Endothelial cell (in vitro differentiated cells): ENCODE measurements at regions not wholly inside any gene's neighbourhood (a gene's known extent, or its start where the extent isn't known, plus 50 kb on each side); places are given as distances from the start of the nearest gene placed in this dataset.

Source experiments
- DNase-seq: peaks from one replicate; pipeline ENCODE4 v3.0.0; 2021; ENCODE audit warnings: low spot score
- H3K27ac Mint-ChIP-seq: one replicate; pipeline ENCODE4 v1.8.0; 2021; ENCODE audit warnings: mixed read lengths, inconsistent platforms; ENCODE audit not compliant: unreplicated experiment
- H3K27me3 Mint-ChIP-seq: one replicate; pipeline ENCODE4 v1.8.0; 2021; ENCODE audit warnings: mild to moderate bottlenecking, moderate library complexity, mixed read lengths, inconsistent platforms; ENCODE audit not compliant: unreplicated experiment
- H3K36me3 Mint-ChIP-seq: one replicate; pipeline ENCODE4 v1.8.0; 2021; ENCODE audit warnings: mild to moderate bottlenecking, low read depth, mixed read lengths, inconsistent platforms; ENCODE audit not compliant: unreplicated experiment
- H3K4me1 Mint-ChIP-seq: one replicate; pipeline ENCODE4 v1.8.0; 2021; ENCODE audit warnings: mild to moderate bottlenecking, mixed read lengths, inconsistent platforms; ENCODE audit not compliant: unreplicated experiment
- H3K4me3 Mint-ChIP-seq: one replicate; pipeline ENCODE4 v1.8.0; 2021; ENCODE audit warnings: mild to moderate bottlenecking, mixed read lengths, inconsistent platforms; ENCODE audit not compliant: unreplicated experiment
- H3K9me3 Mint-ChIP-seq: one replicate; pipeline ENCODE4 v1.8.0; 2021; ENCODE audit warnings: mixed read lengths, inconsistent platforms; ENCODE audit not compliant: unreplicated experiment
- TF ChIP-seq, protein P1 (sequence below): fragments of 200-600 bp; sonication (generic); IDR thresholded peaks from one replicate; pipeline ENCODE4 v1.5.0; 2021; ENCODE audit warnings: antibody characterized with exemption; ENCODE audit not compliant: unreplicated experiment

DNA sequence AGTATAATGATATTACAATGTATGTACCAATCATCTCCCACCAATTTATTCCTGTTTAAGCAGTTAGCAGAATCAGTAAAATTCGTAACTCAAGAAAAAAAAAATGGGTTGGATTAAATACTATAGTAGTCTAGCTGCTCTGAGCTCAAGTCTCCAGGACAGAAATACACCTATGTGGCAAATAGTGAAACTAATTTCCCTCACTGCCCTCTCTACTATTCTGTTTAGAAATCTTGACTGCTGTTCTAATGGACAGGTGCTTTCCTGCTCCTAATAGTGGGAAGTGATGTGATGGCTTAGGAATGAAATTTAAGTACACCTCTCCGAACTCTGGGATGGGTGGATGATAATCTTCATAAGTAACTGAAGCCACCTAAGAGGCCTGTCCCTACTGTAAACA is 175.7 kb downstream of the KCNJ2 start:
- H3K27ac Mint-ChIP-seq: no peak overlapping the region
- H3K36me3 Mint-ChIP-seq: no peaks in the 10 kb centered on the region
- DNase-seq: no peak
- TF ChIP-seq, protein P1, sequence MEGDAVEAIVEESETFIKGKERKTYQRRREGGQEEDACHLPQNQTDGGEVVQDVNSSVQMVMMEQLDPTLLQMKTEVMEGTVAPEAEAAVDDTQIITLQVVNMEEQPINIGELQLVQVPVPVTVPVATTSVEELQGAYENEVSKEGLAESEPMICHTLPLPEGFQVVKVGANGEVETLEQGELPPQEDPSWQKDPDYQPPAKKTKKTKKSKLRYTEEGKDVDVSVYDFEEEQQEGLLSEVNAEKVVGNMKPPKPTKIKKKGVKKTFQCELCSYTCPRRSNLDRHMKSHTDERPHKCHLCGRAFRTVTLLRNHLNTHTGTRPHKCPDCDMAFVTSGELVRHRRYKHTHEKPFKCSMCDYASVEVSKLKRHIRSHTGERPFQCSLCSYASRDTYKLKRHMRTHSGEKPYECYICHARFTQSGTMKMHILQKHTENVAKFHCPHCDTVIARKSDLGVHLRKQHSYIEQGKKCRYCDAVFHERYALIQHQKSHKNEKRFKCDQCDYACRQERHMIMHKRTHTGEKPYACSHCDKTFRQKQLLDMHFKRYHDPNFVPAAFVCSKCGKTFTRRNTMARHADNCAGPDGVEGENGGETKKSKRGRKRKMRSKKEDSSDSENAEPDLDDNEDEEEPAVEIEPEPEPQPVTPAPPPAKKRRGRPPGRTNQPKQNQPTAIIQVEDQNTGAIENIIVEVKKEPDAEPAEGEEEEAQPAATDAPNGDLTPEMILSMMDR: no peak
- peaks cover 4% of the 10 kb centered on the region for H3K9me3 Mint-ChIP-seq
- H3K27me3 Mint-ChIP-seq: peaks cover 2% of the 10 kb centered on the region
- no peaks in the 10 kb centered on the region for H3K4me1 Mint-ChIP-seq
- no peak overlapping the region for H3K4me3 Mint-ChIP-seq

DNA sequence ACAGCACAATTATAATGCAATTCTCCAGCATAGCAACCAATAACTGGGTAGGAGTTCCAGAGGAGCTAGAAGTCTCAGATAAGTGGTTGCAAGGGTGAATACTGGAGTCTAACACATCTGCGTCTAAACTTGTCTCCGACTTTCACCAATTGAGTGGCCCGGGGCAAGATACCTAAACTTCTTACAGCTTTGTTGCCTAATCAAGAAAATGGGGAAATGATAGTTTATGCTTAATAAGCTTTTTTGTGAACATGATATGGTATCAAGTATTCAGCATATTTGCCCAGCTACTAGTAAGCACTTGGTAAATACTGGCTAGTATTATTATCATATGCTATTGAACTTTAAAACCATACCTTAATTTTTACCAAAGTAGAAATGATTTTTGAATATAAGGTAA is 183.5 kb downstream of the KCNJ2 start:
- TF ChIP-seq, protein P1: no peak
- H3K27ac Mint-ChIP-seq: no peak overlapping the region
- no peaks in the 10 kb centered on the region for H3K9me3 Mint-ChIP-seq
- DNase-seq: no peak
- H3K27me3 Mint-ChIP-seq: no peaks in the 10 kb centered on the region
- no peak overlapping the region for H3K4me3 Mint-ChIP-seq
- H3K36me3 Mint-ChIP-seq: no peaks in the 10 kb centered on the region
- H3K4me1 Mint-ChIP-seq: no peaks in the 10 kb centered on the region

DNA sequence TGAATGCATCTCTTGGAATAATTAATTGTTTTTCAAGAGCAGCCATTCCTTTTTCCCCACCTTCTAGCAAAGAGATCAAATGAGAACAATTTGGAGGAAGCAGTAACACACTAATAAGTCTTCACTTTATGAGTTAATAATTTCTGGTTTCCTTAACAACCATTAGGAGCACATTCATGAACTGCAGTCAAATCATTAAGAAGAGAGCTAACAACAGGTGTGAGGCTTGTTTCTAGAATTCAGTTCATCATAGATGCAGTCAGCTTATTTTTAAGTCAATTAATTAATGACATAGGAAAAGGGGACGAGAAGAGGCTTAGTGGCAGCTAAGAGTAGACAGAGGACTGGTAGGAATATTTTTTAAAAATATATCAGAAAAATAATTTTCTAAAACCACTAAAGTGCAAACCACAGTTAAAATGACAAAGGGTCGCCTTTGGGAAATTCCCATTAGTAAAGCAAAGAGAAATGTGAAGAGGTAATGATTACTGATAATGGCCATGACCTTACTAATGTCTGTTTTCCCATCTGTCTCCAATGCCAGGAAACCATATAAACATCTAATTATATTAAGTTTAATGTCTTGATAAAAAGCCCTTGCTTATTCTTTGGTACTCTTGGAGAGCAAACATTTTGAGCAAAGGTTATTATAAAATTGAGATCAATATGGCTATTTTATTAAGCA is 184.2 kb downstream of the KCNJ2 start:
- H3K4me1 Mint-ChIP-seq: no peaks in the 10 kb centered on the region
- TF ChIP-seq, protein P1: no peak
- no peak for DNase-seq
- H3K27me3 Mint-ChIP-seq: no peaks in the 10 kb centered on the region
- no peak overlapping the region for H3K4me3 Mint-ChIP-seq
- no peaks in the 10 kb centered on the region for H3K9me3 Mint-ChIP-seq
- H3K27ac Mint-ChIP-seq: no peak overlapping the region
- no peaks in the 10 kb centered on the region for H3K36me3 Mint-ChIP-seq

DNA sequence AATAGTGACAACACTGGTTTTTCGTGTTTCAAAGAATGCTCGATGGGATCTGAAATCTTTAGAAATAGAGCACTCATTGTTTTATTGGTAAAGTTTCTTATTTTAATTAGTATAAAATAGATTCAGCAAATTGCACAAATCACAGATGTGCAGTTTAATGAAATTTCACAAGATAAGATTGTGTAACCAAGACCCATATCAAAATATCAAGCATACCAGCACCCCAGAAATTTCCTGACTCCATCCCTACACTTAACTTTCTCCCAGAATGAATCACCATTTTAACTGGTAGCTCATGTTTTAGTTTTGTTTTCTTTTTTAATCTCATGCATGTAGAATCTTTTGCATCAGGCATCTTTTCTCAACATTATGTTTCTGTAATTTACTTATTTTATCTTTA is 185.9 kb downstream of the KCNJ2 start:
- H3K4me1 Mint-ChIP-seq: no peaks in the 10 kb centered on the region
- TF ChIP-seq, protein P1: no peak
- H3K4me3 Mint-ChIP-seq: no peak overlapping the region
- H3K27ac Mint-ChIP-seq: no peak overlapping the region
- H3K36me3 Mint-ChIP-seq: no peaks in the 10 kb centered on the region
- H3K9me3 Mint-ChIP-seq: no peaks in the 10 kb centered on the region
- no peaks in the 10 kb centered on the region for H3K27me3 Mint-ChIP-seq
- DNase-seq: no peak

DNA sequence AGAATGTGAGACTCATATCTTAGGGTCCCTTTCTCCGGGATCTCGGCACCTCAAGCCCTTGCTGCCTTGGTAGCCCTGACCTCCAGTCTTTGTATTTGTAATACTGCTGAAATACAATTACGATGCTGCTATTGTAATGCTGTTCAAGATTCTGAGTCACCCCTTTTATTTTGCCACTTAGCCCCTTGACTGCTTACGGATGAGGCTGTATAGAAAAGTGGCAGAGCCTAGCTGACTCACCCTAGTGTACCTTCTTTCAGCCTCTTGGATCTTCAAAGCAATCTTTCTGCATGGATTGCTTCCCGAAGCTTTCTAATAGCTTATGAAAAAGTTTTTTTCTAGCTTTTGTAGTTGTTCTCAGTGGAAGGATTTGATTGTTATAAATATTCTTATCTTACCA is 187.9 kb downstream of the KCNJ2 start:
- H3K27me3 Mint-ChIP-seq: no peaks in the 10 kb centered on the region
- H3K4me1 Mint-ChIP-seq: no peaks in the 10 kb centered on the region
- no peak for DNase-seq
- TF ChIP-seq, protein P1: no peak
- H3K9me3 Mint-ChIP-seq: no peaks in the 10 kb centered on the region
- H3K4me3 Mint-ChIP-seq: no peak overlapping the region
- H3K27ac Mint-ChIP-seq: no peak overlapping the region
- no peaks in the 10 kb centered on the region for H3K36me3 Mint-ChIP-seq
